GM23248 (cell line): ENCODE measurements at regions not wholly inside any gene's neighbourhood (a gene's known extent, or its start where the extent isn't known, plus 50 kb on each side); places are given as distances from the start of the nearest gene placed in this dataset.

Experiments used
- DNase-seq: peaks from one replicate; pipeline ENCODE4 v3.0.0-alpha.2; 2015
- H2AFZ ChIP-seq: fragments of 200-600 bp; sonication (generic); 2 replicates; pipeline ENCODE4 v1.6.1; 2016; ENCODE audit warnings: antibody characterized with exemption
- H3F3A ChIP-seq: fragments of 200-600 bp; sonication (generic); 2 replicates; pipeline ENCODE4 v1.6.1; 2016; ENCODE audit warnings: mild to moderate bottlenecking, antibody characterized with exemption, mixed run types; ENCODE audit not compliant: insufficient read depth
- H3K27ac ChIP-seq: fragments of 200-600 bp; sonication (generic); 2 replicates; pipeline ENCODE4 v1.5.1; 2016; ENCODE audit warnings: mild to moderate bottlenecking
- H3K27me3 ChIP-seq: fragments of 200-600 bp; sonication (generic); replicated peaks from 2 replicates; pipeline ENCODE4 v1.6.1; 2016; ENCODE audit warnings: mild to moderate bottlenecking; ENCODE audit not compliant: insufficient read depth
- H3K36me3 ChIP-seq: fragments of 200-600 bp; sonication (generic); 2 replicates; pipeline ENCODE4 v1.6.1; 2016; ENCODE audit warnings: low read depth, mild to moderate bottlenecking
- H3K4me1 ChIP-seq: fragments of 200-600 bp; sonication (generic); 2 replicates; pipeline ENCODE4 v1.6.1; 2016; ENCODE audit warnings: mild to moderate bottlenecking; ENCODE audit not compliant: insufficient read depth
- H3K4me2 ChIP-seq: fragments of 200-600 bp; sonication (generic); one replicate; pipeline ENCODE4 v1.6.1; 2016; ENCODE audit warnings: mild to moderate bottlenecking; ENCODE audit not compliant: unreplicated experiment
- H3K4me3 ChIP-seq: fragments of 200-600 bp; sonication (generic); 2 replicates; pipeline ENCODE4 v1.5.1; 2016; ENCODE audit warnings: mild to moderate bottlenecking
- H3K79me2 ChIP-seq: fragments of 200-600 bp; sonication (generic); 2 replicates; pipeline ENCODE4 v1.6.1; 2016; ENCODE audit warnings: mild to moderate bottlenecking; ENCODE audit not compliant: insufficient read depth
- H3K9ac ChIP-seq: fragments of 200-600 bp; sonication (generic); 2 replicates; pipeline ENCODE4 v1.6.1; 2016; ENCODE audit warnings: mild to moderate bottlenecking
- H3K9me2 ChIP-seq: fragments of 200-600 bp; sonication (generic); 2 replicates; pipeline ENCODE4 v1.6.1; 2016; ENCODE audit warnings: mixed run types, mild to moderate bottlenecking, moderate library complexity; ENCODE audit not compliant: insufficient read depth
- H3K9me3 ChIP-seq: fragments of 200-600 bp; sonication (generic); one replicate; pipeline ENCODE4 v1.6.1; 2017; ENCODE audit warnings: low read depth
- H4K20me1 ChIP-seq: fragments of 200-600 bp; sonication (generic); 2 replicates; pipeline ENCODE4 v1.6.0; 2016; ENCODE audit not compliant: insufficient read depth
- EZH2 ChIP-seq: fragments of 200-600 bp; sonication (generic); IDR thresholded peaks from 2 replicates; pipeline ENCODE4 v1.6.1; 2018; ENCODE audit warnings: antibody characterized with exemption, mild to moderate bottlenecking; ENCODE audit not compliant: insufficient read depth, poor library complexity, severe bottlenecking
- EZH2phosphoT487 ChIP-seq: fragments of 200-600 bp; sonication (generic); IDR thresholded peaks from 2 replicates; pipeline ENCODE4 v1.6.1; 2018; ENCODE audit warnings: antibody characterized with exemption, moderate library complexity, mild to moderate bottlenecking, low read depth; ENCODE audit not compliant: insufficient read depth
- WGBS, 2 experiments: methylation state at CpG; one replicate each; pipeline ENCODE4 v1.1.6; 2015 to 2017; ENCODE audit warnings: low lambda C conversion rate in 2 of 2, low coverage in 1 of 2; ENCODE audit errors: missing lambda C conversion rate in 2 of 2; 5-methylcytosine and 5-hydroxymethylcytosine counted together
- in situ Hi-C: fragments of 300-500 bp; cut with MboI; formaldehyde crosslinking; loops from 2 replicates; pipeline ENCODE4 v1.15.0; 2020

DNA sequence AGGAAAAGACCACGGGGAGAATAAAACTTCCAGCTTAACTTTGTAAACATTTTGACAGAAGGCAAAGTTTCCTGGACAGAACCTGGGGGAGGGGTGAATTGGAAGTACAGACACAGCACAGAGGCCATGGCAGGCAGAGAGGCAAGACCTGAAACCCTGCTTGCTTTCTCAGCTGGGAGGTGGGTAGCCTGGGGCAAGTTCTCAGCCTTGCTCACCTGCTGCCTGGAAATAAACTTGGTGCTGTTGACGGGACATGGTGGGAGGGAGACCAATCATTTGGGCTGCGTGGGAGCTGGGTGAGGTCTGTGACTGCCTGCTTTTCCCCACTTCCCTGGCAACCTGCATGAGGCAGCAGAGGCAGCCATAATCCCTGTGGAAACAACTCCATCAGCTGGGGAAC is 221.3 kb downstream of the MOXD1 start:
- Histone ChIP-seq H2AFZ (no peak overlapping the region), H4K20me1 (no peaks in the 10 kb centered on the region), H3K79me2 (no peaks in the 10 kb centered on the region), H3K27ac (no peak overlapping the region), H3K9me2 (no peaks in the 10 kb centered on the region), H3K9me3 (no peaks in the 10 kb centered on the region), H3K9ac (no peak overlapping the region), H3K4me2 (no peak overlapping the region), H3K27me3 (no peaks in the 10 kb centered on the region), H3K36me3 (no peaks in the 10 kb centered on the region), H3F3A (no peaks in the 10 kb centered on the region), H3K4me1 (no peaks in the 10 kb centered on the region), H3K4me3 (no peak overlapping the region)
- in situ Hi-C loops: no loop called here
- no peak for TF ChIP-seq EZH2phosphoT487
- 68 to 72% methylated on average over 3 of the region's 3 CpGs for WGBS, 2 experiments
- no peak for DNase-seq

- H3K27me3 ChIP-seq: no peaks in the 10 kb centered on the region
- H3F3A ChIP-seq: no peaks in the 10 kb centered on the region
These were observed 223.7 kb upstream of the CCN2 start for GRCh38 chr6:132174919-132175318.

DNA sequence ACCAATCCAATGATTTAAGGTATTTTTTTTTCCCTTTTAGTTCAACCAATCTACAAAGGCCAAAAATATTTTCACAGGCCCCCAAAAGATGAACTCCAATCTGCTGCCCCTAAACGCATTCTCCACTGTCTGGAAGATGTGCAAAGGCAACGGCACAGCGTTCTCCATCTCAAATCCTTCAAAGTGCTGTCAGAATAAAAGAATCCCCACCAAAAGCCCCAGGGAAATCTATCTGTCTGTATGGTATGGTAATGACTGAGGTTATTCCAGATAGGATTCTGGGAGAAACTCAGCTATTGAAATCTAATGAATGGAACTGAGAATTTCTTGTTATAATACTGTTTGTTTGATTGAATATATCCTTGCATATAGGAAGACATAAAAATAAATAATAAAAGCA is 217.8 kb upstream of the CCN2 start:
- Histone ChIP-seq H3K9me3 (no peaks in the 10 kb centered on the region), H3K4me2 (no peak overlapping the region), H3K4me1 (no peaks in the 10 kb centered on the region), H3F3A (no peaks in the 10 kb centered on the region), H3K79me2 (no peaks in the 10 kb centered on the region), H3K27ac (no peak overlapping the region), H2AFZ (no peak overlapping the region), H3K27me3 (no peaks in the 10 kb centered on the region), H4K20me1 (no peaks in the 10 kb centered on the region), H3K36me3 (no peaks in the 10 kb centered on the region), H3K9ac (no peak overlapping the region), H3K9me2 (no peaks in the 10 kb centered on the region), H3K4me3 (no peak overlapping the region)
- 79 to 93% methylated on average over 3 of the region's 3 CpGs for WGBS, 2 experiments
- in situ Hi-C loops: no loop called here
- DNase-seq: no peak
- TF ChIP-seq EZH2: no peak
- TF ChIP-seq EZH2phosphoT487: no peak

More at GRCh38 chr6:132174919-132175318, 223.7 kb upstream of the CCN2 start:
- no peak for DNase-seq
- Histone ChIP-seq H3K9ac (no peak overlapping the region), H3K4me1 (no peaks in the 10 kb centered on the region), H3K36me3 (no peaks in the 10 kb centered on the region), H4K20me1 (no peaks in the 10 kb centered on the region), H3K9me2 (no peaks in the 10 kb centered on the region), H2AFZ (no peak overlapping the region), H3K79me2 (no peaks in the 10 kb centered on the region), H3K27ac (no peak overlapping the region), H3K4me3 (no peak overlapping the region), H3K9me3 (no peaks in the 10 kb centered on the region), H3K4me2 (no peak overlapping the region)
- TF ChIP-seq EZH2phosphoT487: no peak
- no peak for TF ChIP-seq EZH2
- in situ Hi-C loops: no loop called here
- 81 to 91% methylated on average over 3 of the region's 3 CpGs for WGBS, 2 experiments

GRCh38 chr6:132167929-132168892 is 217.0 kb upstream of the CCN2 start:
- no peak overlapping the region for H2AFZ ChIP-seq
- H3K79me2 ChIP-seq: no peaks in the 10 kb centered on the region
- H3K9me2 ChIP-seq: no peaks in the 10 kb centered on the region
- no peak overlapping the region for H3K4me2 ChIP-seq
- TF ChIP-seq EZH2phosphoT487 (no peak), EZH2 (no peak)
- no peak for DNase-seq
- H3K9me3 ChIP-seq: no peaks in the 10 kb centered on the region
- no peaks in the 10 kb centered on the region for H3F3A ChIP-seq
- no peaks in the 10 kb centered on the region for H4K20me1 ChIP-seq
- no peak overlapping the region for H3K9ac ChIP-seq
- no peak overlapping the region for H3K4me3 ChIP-seq
- WGBS, 2 experiments: 72 to 74% methylated on average over 4 of the region's 4 CpGs
- no peak overlapping the region for H3K27ac ChIP-seq
- H3K27me3 ChIP-seq: no peaks in the 10 kb centered on the region
- no peaks in the 10 kb centered on the region for H3K36me3 ChIP-seq
- in situ Hi-C loops: no loop called here
- no peaks in the 10 kb centered on the region for H3K4me1 ChIP-seq
